H9 (cell line): ENCODE measurements at regions not wholly inside any gene's neighbourhood (a gene's known extent, or its start where the extent isn't known, plus 50 kb on each side); places are given as distances from the start of the nearest gene placed in this dataset.

ENCODE experiments used
- DNase-seq: peaks from one replicate; pipeline ENCODE4 v3.0.0-alpha.2; 2017
- H2AFZ ChIP-seq: one replicate; pipeline ENCODE4 v1.6.1; 2013; ENCODE audit warnings: mild to moderate bottlenecking, low read length, control low read depth, moderate library complexity
- H2AK5ac ChIP-seq: 2 replicates; pipeline ENCODE4 v1.6.1; 2013; ENCODE audit warnings: low read length, control low read depth, mixed read lengths; ENCODE audit not compliant: insufficient read length
- H2BK120ac ChIP-seq: one replicate; pipeline ENCODE4 v1.6.1; 2013; ENCODE audit warnings: low read depth, mild to moderate bottlenecking, low read length, control low read depth, inconsistent platforms; ENCODE audit not compliant: poor library complexity, severe bottlenecking
- H2BK12ac ChIP-seq: 2 replicates; pipeline ENCODE4 v1.6.1; 2013; ENCODE audit warnings: low read length, control low read depth, mixed read lengths, low read depth; ENCODE audit not compliant: insufficient read length
- H2BK15ac ChIP-seq: 2 replicates; pipeline ENCODE4 v1.6.1; 2013; ENCODE audit warnings: low read depth, low read length, control low read depth
- H2BK20ac ChIP-seq: one replicate; pipeline ENCODE4 v1.6.1; 2013; ENCODE audit warnings: low read depth, mild to moderate bottlenecking, low read length, control low read depth, inconsistent platforms; ENCODE audit not compliant: poor library complexity, severe bottlenecking
- H2BK5ac ChIP-seq: 2 replicates; pipeline ENCODE4 v1.6.1; 2013; ENCODE audit warnings: low read length, control low read depth, mixed read lengths; ENCODE audit not compliant: insufficient read length
- H3K14ac ChIP-seq: 2 replicates; pipeline ENCODE4 v1.6.1; 2013; ENCODE audit warnings: low read length, control low read depth; ENCODE audit not compliant: insufficient read depth
- H3K18ac ChIP-seq: 2 replicates; pipeline ENCODE4 v1.6.1; 2013; ENCODE audit warnings: low read depth, mild to moderate bottlenecking, mixed read lengths, low read length, control low read depth; ENCODE audit not compliant: insufficient read length
- H3K23ac ChIP-seq: 2 replicates; pipeline ENCODE4 v1.6.1; 2013; ENCODE audit warnings: low read length, control low read depth, mixed read lengths, low read depth; ENCODE audit not compliant: insufficient read length
- H3K23me2 ChIP-seq: 2 replicates; pipeline ENCODE4 v1.6.1; 2013; ENCODE audit warnings: low read depth, mild to moderate bottlenecking, mixed read lengths, low read length, control low read depth; ENCODE audit not compliant: insufficient read length, poor library complexity, severe bottlenecking
- H3K27ac ChIP-seq: 2 replicates; pipeline ENCODE4 v1.5.1; 2013; ENCODE audit warnings: low read length, control low read depth, mixed read lengths, low read depth; ENCODE audit not compliant: insufficient read length
- H3K27me3 ChIP-seq: 2 replicates; pipeline ENCODE4 v1.6.1; 2013; ENCODE audit warnings: low read length, control low read depth, inconsistent platforms; ENCODE audit not compliant: insufficient read depth
- H3K4ac ChIP-seq: 2 replicates; pipeline ENCODE4 v1.6.1; 2013; ENCODE audit warnings: low read depth, mild to moderate bottlenecking, control low read depth, inconsistent platforms, low read length, moderate library complexity
- H3K4me1 ChIP-seq: 2 replicates; pipeline ENCODE4 v1.6.1; 2013; ENCODE audit warnings: low read length, control low read depth, inconsistent platforms; ENCODE audit not compliant: insufficient read depth
- H3K4me2 ChIP-seq: 2 replicates; pipeline ENCODE4 v1.6.1; 2013; ENCODE audit warnings: low read length, control low read depth, mixed read lengths; ENCODE audit not compliant: insufficient read length, insufficient read depth
- H3K56ac ChIP-seq: 2 replicates; pipeline ENCODE4 v1.6.1; 2013; ENCODE audit warnings: low read depth, mild to moderate bottlenecking, mixed read lengths, low read length, control low read depth; ENCODE audit not compliant: insufficient read length
- H3K79me1 ChIP-seq: 2 replicates; pipeline ENCODE4 v1.6.1; 2013; ENCODE audit warnings: low read depth, mild to moderate bottlenecking, moderate library complexity, low read length, control low read depth, inconsistent platforms; ENCODE audit not compliant: insufficient read depth, poor library complexity, severe bottlenecking
- H3K79me2 ChIP-seq: 2 replicates; pipeline ENCODE4 v1.6.1; 2013; ENCODE audit warnings: low read length, control low read depth, inconsistent platforms; ENCODE audit not compliant: insufficient read depth
- H3K9ac ChIP-seq: 2 replicates; pipeline ENCODE4 v1.6.1; 2013; ENCODE audit warnings: low read length, control low read depth, mixed read lengths; ENCODE audit not compliant: insufficient read length; ENCODE audit errors: extremely low read depth
- H3K9me3 ChIP-seq: one replicate; pipeline ENCODE4 v1.6.1; 2013; ENCODE audit warnings: low read depth, low read length, inconsistent platforms; ENCODE audit not compliant: control insufficient read depth
- H3T11ph ChIP-seq: one replicate; pipeline ENCODE4 v1.6.1; 2013; ENCODE audit warnings: mild to moderate bottlenecking, low read length, control low read depth, inconsistent platforms
- H4K20me1 ChIP-seq: one replicate; pipeline ENCODE4 v1.6.1; 2013; ENCODE audit not compliant: control insufficient read depth, insufficient read length, insufficient read depth
- H4K5ac ChIP-seq: 2 replicates; pipeline ENCODE4 v1.6.1; 2013; ENCODE audit warnings: low read depth, mild to moderate bottlenecking, mixed read lengths, low read length, control low read depth; ENCODE audit not compliant: insufficient read length
- H4K8ac ChIP-seq: replicated peaks from 2 replicates; pipeline ENCODE4 v1.6.1; 2013; ENCODE audit warnings: low read length, control low read depth, mixed read lengths, low read depth; ENCODE audit not compliant: insufficient read length
- H4K91ac ChIP-seq: 2 replicates; pipeline ENCODE4 v1.6.1; 2013; ENCODE audit warnings: low read depth, mild to moderate bottlenecking, moderate library complexity, mixed read lengths, low read length, control low read depth; ENCODE audit not compliant: insufficient read length
- H3K27ac Mint-ChIP-seq, 3 experiments: 2 replicates in 2 of 3; 3 replicates in 1 of 3; pipeline ENCODE4 v1.8.0; 2020 to 2021; ENCODE audit warnings: mixed read lengths in 3 of 3, mild to moderate bottlenecking in 1 of 3, moderate library complexity in 1 of 3
- H3K27me3 Mint-ChIP-seq: 2 replicates; pipeline ENCODE4 v1.8.0; 2021; ENCODE audit warnings: low read depth, mild to moderate bottlenecking, moderate library complexity, mixed read lengths
- H3K36me3 Mint-ChIP-seq, 3 experiments: 2 replicates in 2 of 3; 3 replicates in 1 of 3; pipeline ENCODE4 v1.8.0; 2020 to 2021; ENCODE audit warnings: low read depth in 3 of 3, mixed read lengths in 3 of 3; ENCODE audit not compliant: insufficient read depth in 1 of 3
- H3K4me1 Mint-ChIP-seq, 2 experiments: 2 replicates each; pipeline ENCODE4 v1.8.0; 2020; ENCODE audit warnings: mixed read lengths in 2 of 2
- H3K4me3 Mint-ChIP-seq, 2 experiments: 2 replicates in 1 of 2; 3 replicates in 1 of 2; pipeline ENCODE4 v1.8.0; 2020 to 2021; ENCODE audit warnings: mild to moderate bottlenecking in 2 of 2, mixed read lengths in 2 of 2, moderate library complexity in 1 of 2
- H3K9me3 Mint-ChIP-seq, 2 experiments: 2 replicates in 1 of 2; 3 replicates in 1 of 2; pipeline ENCODE4 v1.8.0; 2020; ENCODE audit warnings: mild to moderate bottlenecking in 2 of 2, mixed read lengths in 2 of 2, moderate library complexity in 1 of 2
- WGBS: extraction: QIAGEN DNeasy Blood & Tissue Kit; methylation state at CpG from one replicate; pipeline ENCODE4 v1.1.7; 2013; ENCODE audit warnings: missing lambda C conversion rate, low lambda C conversion rate, mixed read lengths; ENCODE audit not compliant: insufficient read length; ENCODE audit errors: extremely low coverage; 5-methylcytosine and 5-hydroxymethylcytosine counted together
- TF ChIP-seq, protein P1 (sequence below): fragments of 200-600 bp; sonication (generic); conservative IDR thresholded peaks from 3 replicates; pipeline ENCODE4 v1.8.0; 2021; ENCODE audit warnings: antibody characterized with exemption, mild to moderate bottlenecking

GRCh38 chr4:128709268-128709667 lies 100.2 kb upstream of the JADE1 start:
- no peak overlapping the region for H3K4me3 Mint-ChIP-seq
- Histone ChIP-seq H3K14ac (no peak overlapping the region), H3K9ac (no peak overlapping the region), H3K27me3 (no peaks in the 10 kb centered on the region), H4K91ac (no peak overlapping the region), H3K79me1 (no peaks in the 10 kb centered on the region), H3K4me2 (no peak overlapping the region), H3T11ph (no peak overlapping the region), H3K18ac (no peak overlapping the region), H3K4me1 (peaks cover 2% of the 10 kb centered on the region), H3K23me2 (no peaks in the 10 kb centered on the region), H2AFZ (no peak overlapping the region), H2AK5ac (no peak overlapping the region), H2BK12ac (no peak overlapping the region), H3K56ac (no peak overlapping the region), H4K20me1 (no peaks in the 10 kb centered on the region), H2BK20ac (no peak overlapping the region), H3K23ac (no peak overlapping the region), H4K5ac (no peak overlapping the region), H2BK5ac (no peak overlapping the region), H3K4ac (no peak overlapping the region), H3K27ac (no peak overlapping the region), H2BK15ac (no peak overlapping the region), H4K8ac (no peak overlapping the region), H3K79me2 (0 out of 2 replicates have a peak, but pooled peaks cover 2% of the 10 kb centered on the region), H3K9me3 (no peaks in the 10 kb centered on the region), H2BK120ac (no peak overlapping the region)
- H3K27me3 Mint-ChIP-seq: no peaks in the 10 kb centered on the region
- peaks cover 6 to 11% of the 10 kb centered on the region in 2 experiments; a peak in 3 of 5 replicates for H3K9me3 Mint-ChIP-seq
- peaks cover 20 to 22% of the 10 kb centered on the region in 2 experiments for H3K4me1 Mint-ChIP-seq
- peaks cover 0 to 15% (median 4%) of the 10 kb centered on the region in 3 experiments; a peak in 4 of 7 replicates for H3K36me3 Mint-ChIP-seq
- H3K27ac Mint-ChIP-seq: peak overlapping the region; percentile 35 to 72 (median 62); a peak in 6 of 7 replicates
- no peak for DNase-seq
- no CpG with 5 or more reads among the region's 4 CpGs for WGBS
- TF ChIP-seq, protein P1, sequence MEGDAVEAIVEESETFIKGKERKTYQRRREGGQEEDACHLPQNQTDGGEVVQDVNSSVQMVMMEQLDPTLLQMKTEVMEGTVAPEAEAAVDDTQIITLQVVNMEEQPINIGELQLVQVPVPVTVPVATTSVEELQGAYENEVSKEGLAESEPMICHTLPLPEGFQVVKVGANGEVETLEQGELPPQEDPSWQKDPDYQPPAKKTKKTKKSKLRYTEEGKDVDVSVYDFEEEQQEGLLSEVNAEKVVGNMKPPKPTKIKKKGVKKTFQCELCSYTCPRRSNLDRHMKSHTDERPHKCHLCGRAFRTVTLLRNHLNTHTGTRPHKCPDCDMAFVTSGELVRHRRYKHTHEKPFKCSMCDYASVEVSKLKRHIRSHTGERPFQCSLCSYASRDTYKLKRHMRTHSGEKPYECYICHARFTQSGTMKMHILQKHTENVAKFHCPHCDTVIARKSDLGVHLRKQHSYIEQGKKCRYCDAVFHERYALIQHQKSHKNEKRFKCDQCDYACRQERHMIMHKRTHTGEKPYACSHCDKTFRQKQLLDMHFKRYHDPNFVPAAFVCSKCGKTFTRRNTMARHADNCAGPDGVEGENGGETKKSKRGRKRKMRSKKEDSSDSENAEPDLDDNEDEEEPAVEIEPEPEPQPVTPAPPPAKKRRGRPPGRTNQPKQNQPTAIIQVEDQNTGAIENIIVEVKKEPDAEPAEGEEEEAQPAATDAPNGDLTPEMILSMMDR: no peak
